ENCODE measurements at regions not wholly inside any gene's neighbourhood (a gene's known extent, or its start where the extent isn't known, plus 50 kb on each side); places are given as distances from the start of the nearest gene placed in this dataset.
"Not testable (repeated sequence)": the region's sequence is repeated elsewhere in the genome, so short reads cannot be mapped to it uniquely, and the experiment has no call there.

GRCh38 chr9:79037338-79037737, 534.4 kb upstream of the TLE4 start:
- no peak for DNase-seq

DNA sequence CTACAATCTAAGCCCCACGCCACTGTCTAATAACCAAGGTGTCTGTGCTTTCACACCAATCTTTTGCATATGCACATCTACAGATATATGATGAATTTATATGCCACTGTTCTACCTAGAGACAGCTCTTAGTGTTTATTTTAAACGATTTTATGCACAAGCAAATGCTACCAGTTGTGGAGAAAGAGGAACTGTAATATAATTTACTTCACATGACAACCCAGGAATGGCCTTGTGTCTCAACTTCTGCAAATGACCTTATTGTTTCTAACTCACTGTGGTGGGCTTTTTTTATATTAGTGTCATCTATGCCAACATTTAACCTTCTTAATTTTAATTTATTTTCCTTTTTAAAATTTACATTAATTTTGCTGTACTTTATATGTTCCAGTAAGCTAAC, 531.1 kb upstream of the TLE4 start:
- DNase-seq, result no peak

DNA sequence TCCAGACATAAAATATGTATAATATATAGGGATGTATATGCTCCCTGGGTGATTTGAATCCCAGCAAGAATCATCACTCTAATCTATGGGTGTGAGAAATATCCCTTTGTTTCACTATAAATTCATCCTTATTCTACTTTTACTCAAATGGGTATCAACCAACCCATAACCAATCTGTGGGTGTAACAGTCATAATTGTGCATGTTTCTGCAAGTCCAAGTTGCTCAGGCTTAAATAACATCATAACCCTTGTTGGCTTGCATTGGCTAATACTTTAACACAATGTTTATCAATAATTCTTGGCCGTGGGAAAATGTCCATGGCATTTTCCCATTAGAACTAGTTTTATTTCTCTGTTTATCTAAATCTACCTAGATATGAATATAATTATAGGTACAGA, 530.5 kb upstream of the TLE4 start:
- no peak for DNase-seq

DNA sequence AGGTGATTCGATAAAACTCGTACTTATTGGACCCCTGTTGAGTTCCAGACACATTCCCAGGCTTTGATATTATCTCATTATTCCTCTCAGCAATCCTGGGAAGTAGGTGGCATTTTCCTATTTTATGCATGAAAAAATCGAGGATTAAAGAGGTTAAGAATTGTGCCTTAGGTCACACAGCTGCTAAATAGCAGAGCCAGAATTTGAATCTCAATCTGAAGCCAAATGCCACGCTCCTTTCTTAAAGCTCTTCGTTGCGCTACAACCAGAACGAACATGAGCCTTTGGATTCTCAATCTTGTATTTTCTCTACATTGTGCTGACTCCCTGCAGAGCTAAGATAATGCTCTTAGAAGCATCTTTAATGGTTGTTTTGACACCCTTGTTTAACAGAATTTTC, 527.8 kb upstream of the TLE4 start:
- no peak for DNase-seq

DNA sequence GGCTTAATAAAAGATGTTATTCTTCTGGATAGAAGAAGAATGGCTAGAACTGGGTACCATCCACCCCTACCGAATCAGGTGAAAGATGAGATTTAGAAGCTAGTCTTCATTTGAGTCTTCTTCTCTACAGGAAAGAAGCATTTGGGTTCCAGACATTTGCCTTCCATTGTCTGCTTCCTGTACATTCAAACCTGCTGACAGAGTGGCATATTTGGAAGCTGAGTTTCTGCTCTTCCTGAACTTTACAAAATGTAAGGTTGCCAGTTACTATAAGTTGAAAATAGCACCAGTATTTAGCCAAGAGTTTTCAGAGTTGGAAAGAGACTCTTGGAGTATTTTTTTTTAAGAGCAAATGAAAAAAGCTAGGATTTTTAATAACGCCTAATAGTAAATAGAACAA, 525.4 kb upstream of the TLE4 start:
- DNase-seq, result no peak

DNA sequence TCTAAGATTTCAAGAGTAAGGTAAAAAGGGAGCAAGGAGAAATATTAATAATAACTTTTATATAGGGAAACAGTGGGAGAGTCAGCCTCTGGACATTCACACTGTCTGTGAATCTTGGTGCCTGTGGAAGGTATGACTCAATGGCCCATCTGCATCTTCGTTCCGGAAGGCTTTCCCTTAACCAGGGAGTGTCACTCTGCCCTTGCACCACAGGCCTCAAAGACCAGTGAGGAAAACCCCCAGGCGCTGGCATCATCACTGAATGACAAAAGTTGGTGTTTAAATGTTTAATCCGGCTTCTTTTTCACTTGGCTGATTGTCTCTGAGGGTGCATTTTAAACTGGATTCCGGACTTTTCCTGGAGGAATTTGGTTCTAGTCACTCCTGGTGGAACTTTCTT, 522.4 kb upstream of the TLE4 start:
- no peak for DNase-seq

DNA sequence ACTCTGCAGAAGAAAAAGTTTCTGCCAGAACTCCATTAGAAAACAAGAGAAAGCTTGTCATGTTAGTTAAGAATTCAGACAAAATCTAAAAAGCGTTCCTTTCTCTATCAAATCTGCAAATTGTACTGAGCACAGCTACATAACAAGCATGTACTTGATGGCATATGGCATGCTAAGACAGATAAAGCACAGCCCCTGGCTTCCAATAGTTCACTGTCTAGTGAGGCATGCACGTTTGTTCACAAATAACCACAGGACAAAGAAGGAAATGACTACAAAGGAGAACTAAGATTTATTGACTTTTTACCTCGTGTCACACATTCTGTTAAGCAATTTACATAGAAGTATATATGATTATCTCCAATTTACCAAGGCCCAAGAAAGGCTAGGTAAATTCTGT, 518.2 kb upstream of the TLE4 start:
- DNase-seq, result no peak

GRCh38 chr9:79054500-79054899, 517.3 kb upstream of the TLE4 start:
- DNase-seq, result no peak

DNA sequence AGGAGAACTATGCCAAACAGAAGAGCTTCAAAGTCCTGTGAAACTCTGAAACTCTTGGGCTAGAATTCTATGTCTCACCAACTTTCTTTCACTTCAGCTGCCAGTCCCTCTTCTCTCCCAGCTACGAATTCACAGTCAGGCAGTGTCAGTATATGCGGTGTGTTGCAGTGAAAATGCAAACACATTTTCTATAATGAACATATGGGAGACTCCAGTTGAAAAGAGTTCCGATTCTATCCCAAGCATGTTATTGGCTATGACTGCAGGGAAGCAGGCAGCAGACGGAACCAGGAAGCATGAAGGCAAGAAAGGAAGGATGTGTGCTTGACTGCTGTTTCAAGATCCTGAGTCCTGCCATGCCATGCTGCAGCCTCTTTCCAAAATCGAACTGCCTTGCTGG, 515.7 kb upstream of the TLE4 start:
- no peak for DNase-seq

GRCh38 chr9:79057576-79057975, 514.2 kb upstream of the TLE4 start:
- no peak for DNase-seq

DNA sequence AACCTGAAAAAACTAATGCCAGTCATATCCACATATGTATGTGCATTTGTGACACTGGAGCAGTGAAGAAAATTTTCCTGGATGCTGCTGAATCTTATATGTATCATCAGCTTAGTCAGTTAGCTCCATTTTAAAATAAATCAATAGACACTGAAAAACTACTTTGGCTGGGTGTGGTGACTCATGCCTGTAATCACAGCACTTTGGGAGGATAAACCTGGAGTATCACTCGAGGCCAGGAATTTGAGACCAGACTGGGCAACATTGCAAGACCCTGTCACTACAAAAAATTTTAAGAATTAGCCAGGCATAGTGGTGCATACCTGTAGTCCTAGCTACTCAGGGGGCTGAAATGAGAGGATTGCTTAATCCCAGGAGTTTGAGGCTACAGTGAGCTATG, 511.0 kb upstream of the TLE4 start:
- DNase-seq, result no peak

GRCh38 chr9:79061752-79062616, 509.8 kb upstream of the TLE4 start:
- no peak for DNase-seq

DNA sequence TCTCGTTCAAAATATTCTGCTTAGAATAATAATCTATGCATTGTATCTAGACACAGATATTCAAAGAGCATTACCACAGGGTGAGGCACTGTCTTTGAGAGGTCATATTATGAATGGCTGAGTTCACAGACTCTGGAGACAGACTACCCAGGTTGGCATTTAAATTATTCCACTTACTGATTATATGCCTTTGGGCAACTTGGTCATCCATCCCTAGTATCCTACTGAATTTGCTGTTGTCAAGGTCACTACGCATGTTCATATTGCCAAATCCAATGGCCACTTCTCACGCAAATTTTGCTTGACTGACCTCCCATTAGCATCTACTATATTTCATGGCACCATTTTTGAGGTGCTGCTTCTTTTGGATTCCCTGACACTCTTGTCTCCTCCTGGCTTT, 498.6 kb upstream of the TLE4 start:
- DNase-seq, result no peak

GRCh38 chr9:79080536-79080935, 491.2 kb upstream of the TLE4 start:
- no peak for DNase-seq

DNA sequence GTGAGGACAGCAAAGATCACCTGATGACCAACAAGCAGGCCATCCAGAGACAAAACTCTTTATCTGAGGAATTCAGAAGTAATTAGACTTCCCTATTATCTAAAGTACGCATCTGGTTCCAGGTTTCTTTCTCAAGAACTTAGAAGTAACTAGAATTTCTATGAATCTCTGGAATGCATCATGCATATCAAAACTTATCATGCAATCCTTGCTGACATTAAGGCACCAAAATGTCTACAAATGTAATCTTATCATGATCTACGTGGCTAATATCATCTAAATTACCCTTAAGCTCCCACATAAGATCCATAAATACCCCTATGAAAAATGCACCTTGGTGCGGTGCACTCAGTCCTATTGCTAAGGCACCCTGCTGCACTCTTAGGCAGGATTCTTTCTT, 488.1 kb upstream of the TLE4 start:
- no peak for DNase-seq

- DNase-seq, result no peak
Measured at GRCh38 chr9:79087133-79087532, 484.6 kb upstream of the TLE4 start.

GRCh38 chr9:79089054-79089560, 482.7 kb upstream of the TLE4 start:
- DNase-seq, result no peak

- DNase-seq, result not testable (repeated sequence)
Measured at GRCh38 chr9:79089851-79090250, 481.9 kb upstream of the TLE4 start.

DNA sequence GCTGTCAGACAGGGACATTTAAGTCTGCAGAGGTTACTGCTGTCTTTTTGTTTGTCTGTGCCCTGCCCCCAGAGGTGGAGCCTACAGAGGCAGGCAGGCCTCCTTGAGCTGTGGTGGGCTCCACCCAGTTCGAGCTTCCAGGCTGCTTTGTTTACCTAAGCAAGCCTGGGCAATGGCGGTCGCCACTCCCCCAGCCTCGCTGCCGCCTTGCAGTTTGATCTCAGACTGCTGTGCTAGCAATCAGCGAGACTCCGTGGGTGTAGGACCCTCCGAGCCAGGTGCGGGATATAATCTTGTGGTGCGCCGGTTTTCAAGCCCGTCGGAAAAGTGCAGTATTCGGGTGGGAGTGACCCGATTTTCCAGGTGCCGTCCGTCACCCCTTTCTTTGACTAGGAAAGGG, 468.5 kb upstream of the TLE4 start:
- not testable (repeated sequence) for DNase-seq

DNA sequence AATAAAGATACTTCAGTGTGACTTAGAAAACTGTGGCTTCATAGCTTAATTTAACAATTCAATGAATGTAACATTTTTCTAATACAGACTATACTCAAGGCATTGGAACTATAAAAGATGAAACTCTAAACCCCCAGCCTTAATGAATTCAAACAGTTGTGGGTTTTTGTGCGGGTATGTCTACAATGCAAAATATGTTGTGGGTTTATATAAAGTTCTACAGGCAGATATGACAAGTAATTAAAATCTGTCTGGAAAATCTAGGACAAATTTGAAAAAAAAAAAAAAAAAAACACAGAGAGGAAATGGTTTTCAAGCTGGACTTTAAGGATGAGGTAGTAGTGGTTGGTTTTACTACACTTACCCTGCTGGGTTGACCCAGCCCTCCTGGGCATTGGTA, 467.5 kb upstream of the TLE4 start:
- DNase-seq, result no peak

DNA sequence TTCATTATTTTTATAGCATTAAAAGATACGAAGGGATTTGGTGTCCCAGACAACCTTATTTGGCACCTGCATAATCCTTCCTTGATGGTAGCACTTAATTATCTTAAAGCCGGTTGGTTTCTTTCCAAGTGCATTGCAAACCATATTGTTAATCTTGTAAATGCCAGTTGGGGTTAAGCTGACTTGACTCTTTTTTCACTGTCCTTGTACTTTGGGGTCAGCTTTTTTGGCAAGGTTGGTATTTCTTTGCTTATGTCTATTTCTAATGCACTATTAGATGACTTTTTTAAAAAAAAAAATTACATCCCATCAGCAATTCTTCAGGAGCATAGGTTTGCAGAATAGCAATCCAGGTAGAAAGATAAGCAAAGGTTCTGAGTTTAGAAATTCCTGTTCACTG, 466.8 kb upstream of the TLE4 start:
- no peak for DNase-seq

DNA sequence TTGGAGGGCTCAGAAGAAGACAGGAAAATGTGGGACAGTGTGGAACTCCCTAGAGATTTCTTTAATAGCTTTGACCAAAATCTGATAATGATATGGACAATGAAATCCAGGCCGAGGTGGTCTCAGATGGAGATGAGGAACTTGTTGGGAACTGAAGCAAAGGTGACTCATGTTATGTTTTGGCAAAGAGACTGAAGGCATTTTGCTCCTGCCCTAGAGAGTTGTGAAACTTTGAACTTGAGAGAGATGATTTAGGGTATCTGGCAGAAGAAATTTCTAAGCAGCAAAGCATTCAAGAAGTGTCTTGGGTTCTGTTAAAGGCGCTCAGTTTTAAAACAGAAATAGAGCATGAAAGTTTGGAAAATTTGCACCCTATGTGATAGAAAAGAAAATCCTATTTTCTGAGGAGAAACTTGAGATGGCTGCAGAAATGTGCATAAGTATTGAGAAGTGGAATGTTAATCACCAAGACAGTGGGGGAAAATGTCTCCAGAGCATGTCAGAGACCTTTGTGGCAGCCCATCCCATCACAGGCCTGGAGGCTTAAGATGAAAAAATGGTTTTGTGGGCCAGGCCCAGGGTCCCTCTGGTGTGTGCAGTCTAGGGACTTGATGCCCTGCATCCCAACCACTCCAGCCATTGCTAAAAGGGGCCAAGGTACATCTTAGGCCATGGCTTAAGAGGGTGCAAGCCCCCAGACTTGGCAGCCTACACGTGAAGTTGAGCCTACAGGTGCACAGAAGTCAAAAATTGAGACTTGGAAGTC, 463.7 kb upstream of the TLE4 start:
- no peak for DNase-seq

DNA sequence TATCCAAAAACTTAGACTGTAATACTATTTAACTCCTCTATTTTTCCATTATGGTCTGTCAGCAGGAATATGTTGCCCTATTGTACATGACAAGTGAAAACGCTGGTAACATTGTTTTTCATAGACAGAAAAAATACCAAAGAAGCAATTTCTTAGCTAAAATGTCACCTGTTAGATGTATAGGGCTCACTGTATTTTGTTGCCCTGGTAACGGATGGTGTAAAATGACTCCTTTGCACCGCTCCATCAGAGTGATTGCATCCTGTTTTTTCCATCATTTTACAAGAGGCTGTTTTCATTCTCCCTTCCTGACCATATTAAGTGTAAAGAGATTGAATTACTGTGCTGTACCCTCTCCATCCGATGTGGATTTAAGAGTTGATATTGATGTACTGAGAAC, 460.1 kb upstream of the TLE4 start:
- DNase-seq, result no peak

- DNase-seq, result no peak
Measured at GRCh38 chr9:79115176-79115575, 456.6 kb upstream of the TLE4 start.

Data from GDM1 (cell line).